ENCODE measurements at regions not wholly inside any gene's neighbourhood (a gene's known extent, or its start where the extent isn't known, plus 50 kb on each side); places are given as distances from the start of the nearest gene placed in this dataset.

DNA sequence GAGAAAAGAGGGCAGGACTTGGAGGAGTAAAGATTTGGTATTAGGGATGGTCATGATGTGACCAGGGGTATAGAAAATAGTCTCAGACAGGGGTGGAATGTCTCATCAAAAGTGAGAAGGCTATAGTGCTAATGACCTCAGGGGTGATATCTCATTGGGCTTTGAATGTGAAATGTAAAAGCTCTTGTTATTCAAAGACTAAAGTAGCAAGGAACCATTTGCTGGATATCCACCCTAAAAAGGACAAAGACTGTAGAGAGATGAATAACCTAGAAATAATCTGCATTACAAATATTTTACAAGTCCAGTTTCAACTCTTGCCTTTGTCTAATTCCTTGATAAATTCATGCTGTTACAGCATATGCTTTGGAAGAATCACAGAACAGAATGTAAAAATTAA, 224.4 kb downstream of the ICOS start:
- TF ChIP-seq POLR2A (IDR thresholded peaks at IDR 0.05): no peak
- TF ChIP-seq, protein P1, sequence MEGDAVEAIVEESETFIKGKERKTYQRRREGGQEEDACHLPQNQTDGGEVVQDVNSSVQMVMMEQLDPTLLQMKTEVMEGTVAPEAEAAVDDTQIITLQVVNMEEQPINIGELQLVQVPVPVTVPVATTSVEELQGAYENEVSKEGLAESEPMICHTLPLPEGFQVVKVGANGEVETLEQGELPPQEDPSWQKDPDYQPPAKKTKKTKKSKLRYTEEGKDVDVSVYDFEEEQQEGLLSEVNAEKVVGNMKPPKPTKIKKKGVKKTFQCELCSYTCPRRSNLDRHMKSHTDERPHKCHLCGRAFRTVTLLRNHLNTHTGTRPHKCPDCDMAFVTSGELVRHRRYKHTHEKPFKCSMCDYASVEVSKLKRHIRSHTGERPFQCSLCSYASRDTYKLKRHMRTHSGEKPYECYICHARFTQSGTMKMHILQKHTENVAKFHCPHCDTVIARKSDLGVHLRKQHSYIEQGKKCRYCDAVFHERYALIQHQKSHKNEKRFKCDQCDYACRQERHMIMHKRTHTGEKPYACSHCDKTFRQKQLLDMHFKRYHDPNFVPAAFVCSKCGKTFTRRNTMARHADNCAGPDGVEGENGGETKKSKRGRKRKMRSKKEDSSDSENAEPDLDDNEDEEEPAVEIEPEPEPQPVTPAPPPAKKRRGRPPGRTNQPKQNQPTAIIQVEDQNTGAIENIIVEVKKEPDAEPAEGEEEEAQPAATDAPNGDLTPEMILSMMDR (IDR thresholded peaks at IDR 0.05): no peak

Measured in lower leg skin (tissue), 3 donors.